SK-N-SH (cell line): ENCODE measurements at regions not wholly inside any gene's neighbourhood (a gene's known extent, or its start where the extent isn't known, plus 50 kb on each side); places are given as distances from the start of the nearest gene placed in this dataset.

Experiments used
- FOXJ3 ChIP-seq: sonication (generic); formaldehyde crosslinking; IDR thresholded peaks from 2 replicates; pipeline ENCODE4 v1.5.1; 2020; ENCODE audit warnings: mild to moderate bottlenecking, missing genetic modification reagents
- NFIC ChIP-seq: IDR thresholded peaks from 2 replicates; pipeline ENCODE4 v1.4.0; 2012; ENCODE audit warnings: borderline replicate concordance
- POLR2AphosphoS5 ChIP-seq: IDR thresholded peaks from 2 replicates; pipeline ENCODE4 v1.6.1; 2012; ENCODE audit warnings: low read depth, low read length
- TAF1 ChIP-seq: IDR thresholded peaks from 2 replicates; pipeline ENCODE4 v1.6.1; 2012; ENCODE audit warnings: low read depth, mild to moderate bottlenecking, low read length, moderate library complexity, borderline replicate concordance
- TF ChIP-seq, protein P1 (sequence below): fragments of 200-600 bp; sonication (generic); IDR thresholded peaks from 2 replicates; pipeline ENCODE4 v1.6.1; 2017; ENCODE audit warnings: antibody characterized with exemption, mild to moderate bottlenecking, moderate library complexity
- TF ChIP-seq, protein P2 (sequence below): IDR thresholded peaks from 2 replicates; pipeline ENCODE4 v1.6.1; 2012; ENCODE audit warnings: mild to moderate bottlenecking, low read depth, low read length, moderate library complexity
- TF ChIP-seq, protein P3 (sequence below): IDR thresholded peaks from 2 replicates; pipeline ENCODE4 v1.4.0; 2012; ENCODE audit warnings: low read depth, borderline replicate concordance
- TF ChIP-seq, protein P4 (sequence below): IDR thresholded peaks from 2 replicates; pipeline ENCODE4 v1.4.0; 2012; ENCODE audit warnings: low read depth, borderline replicate concordance

DNA sequence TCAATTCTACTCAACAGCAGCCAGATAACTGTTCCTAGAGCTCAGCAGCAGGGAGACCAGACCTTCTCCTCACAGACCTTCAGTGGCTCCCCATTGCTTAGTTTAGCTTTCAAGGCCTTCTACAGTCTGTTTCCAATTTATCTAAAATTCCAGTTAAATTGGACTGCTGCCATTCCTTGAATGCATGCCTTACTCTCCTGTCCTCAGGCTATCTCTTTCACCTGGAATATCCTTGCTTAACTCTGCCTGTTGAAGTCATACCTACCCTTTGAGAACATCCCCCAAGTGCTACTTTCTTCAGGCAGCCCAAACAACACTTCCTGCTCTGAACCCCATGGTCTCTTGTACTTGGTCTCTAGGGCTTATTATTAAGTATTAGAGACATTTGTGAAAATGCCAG, 120.7 kb upstream of the TENM4 start:
- TF ChIP-seq, protein P1, sequence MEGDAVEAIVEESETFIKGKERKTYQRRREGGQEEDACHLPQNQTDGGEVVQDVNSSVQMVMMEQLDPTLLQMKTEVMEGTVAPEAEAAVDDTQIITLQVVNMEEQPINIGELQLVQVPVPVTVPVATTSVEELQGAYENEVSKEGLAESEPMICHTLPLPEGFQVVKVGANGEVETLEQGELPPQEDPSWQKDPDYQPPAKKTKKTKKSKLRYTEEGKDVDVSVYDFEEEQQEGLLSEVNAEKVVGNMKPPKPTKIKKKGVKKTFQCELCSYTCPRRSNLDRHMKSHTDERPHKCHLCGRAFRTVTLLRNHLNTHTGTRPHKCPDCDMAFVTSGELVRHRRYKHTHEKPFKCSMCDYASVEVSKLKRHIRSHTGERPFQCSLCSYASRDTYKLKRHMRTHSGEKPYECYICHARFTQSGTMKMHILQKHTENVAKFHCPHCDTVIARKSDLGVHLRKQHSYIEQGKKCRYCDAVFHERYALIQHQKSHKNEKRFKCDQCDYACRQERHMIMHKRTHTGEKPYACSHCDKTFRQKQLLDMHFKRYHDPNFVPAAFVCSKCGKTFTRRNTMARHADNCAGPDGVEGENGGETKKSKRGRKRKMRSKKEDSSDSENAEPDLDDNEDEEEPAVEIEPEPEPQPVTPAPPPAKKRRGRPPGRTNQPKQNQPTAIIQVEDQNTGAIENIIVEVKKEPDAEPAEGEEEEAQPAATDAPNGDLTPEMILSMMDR, result no peak
- TF ChIP-seq, protein P2, sequence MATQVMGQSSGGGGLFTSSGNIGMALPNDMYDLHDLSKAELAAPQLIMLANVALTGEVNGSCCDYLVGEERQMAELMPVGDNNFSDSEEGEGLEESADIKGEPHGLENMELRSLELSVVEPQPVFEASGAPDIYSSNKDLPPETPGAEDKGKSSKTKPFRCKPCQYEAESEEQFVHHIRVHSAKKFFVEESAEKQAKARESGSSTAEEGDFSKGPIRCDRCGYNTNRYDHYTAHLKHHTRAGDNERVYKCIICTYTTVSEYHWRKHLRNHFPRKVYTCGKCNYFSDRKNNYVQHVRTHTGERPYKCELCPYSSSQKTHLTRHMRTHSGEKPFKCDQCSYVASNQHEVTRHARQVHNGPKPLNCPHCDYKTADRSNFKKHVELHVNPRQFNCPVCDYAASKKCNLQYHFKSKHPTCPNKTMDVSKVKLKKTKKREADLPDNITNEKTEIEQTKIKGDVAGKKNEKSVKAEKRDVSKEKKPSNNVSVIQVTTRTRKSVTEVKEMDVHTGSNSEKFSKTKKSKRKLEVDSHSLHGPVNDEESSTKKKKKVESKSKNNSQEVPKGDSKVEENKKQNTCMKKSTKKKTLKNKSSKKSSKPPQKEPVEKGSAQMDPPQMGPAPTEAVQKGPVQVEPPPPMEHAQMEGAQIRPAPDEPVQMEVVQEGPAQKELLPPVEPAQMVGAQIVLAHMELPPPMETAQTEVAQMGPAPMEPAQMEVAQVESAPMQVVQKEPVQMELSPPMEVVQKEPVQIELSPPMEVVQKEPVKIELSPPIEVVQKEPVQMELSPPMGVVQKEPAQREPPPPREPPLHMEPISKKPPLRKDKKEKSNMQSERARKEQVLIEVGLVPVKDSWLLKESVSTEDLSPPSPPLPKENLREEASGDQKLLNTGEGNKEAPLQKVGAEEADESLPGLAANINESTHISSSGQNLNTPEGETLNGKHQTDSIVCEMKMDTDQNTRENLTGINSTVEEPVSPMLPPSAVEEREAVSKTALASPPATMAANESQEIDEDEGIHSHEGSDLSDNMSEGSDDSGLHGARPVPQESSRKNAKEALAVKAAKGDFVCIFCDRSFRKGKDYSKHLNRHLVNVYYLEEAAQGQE, result no peak
- TF ChIP-seq FOXJ3 (CRISPR knock-in tag) (no peak), POLR2AphosphoS5 (no peak), TAF1 (no peak), NFIC (no peak)
- TF ChIP-seq, protein P3, sequence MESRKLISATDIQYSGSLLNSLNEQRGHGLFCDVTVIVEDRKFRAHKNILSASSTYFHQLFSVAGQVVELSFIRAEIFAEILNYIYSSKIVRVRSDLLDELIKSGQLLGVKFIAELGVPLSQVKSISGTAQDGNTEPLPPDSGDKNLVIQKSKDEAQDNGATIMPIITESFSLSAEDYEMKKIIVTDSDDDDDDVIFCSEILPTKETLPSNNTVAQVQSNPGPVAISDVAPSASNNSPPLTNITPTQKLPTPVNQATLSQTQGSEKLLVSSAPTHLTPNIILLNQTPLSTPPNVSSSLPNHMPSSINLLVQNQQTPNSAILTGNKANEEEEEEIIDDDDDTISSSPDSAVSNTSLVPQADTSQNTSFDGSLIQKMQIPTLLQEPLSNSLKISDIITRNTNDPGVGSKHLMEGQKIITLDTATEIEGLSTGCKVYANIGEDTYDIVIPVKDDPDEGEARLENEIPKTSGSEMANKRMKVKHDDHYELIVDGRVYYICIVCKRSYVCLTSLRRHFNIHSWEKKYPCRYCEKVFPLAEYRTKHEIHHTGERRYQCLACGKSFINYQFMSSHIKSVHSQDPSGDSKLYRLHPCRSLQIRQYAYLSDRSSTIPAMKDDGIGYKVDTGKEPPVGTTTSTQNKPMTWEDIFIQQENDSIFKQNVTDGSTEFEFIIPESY, result no peak
- TF ChIP-seq, protein P4, sequence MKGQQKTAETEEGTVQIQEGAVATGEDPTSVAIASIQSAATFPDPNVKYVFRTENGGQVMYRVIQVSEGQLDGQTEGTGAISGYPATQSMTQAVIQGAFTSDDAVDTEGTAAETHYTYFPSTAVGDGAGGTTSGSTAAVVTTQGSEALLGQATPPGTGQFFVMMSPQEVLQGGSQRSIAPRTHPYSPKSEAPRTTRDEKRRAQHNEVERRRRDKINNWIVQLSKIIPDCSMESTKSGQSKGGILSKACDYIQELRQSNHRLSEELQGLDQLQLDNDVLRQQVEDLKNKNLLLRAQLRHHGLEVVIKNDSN, result no peak
